Endodermal cell (in vitro differentiated cells): ENCODE measurements at regions not wholly inside any gene's neighbourhood (a gene's known extent, or its start where the extent isn't known, plus 50 kb on each side); places are given as distances from the start of the nearest gene placed in this dataset.

Experiments
- DNase-seq: peaks from one replicate; pipeline ENCODE4 v3.0.0-alpha.2; 2017
- H3K27ac ChIP-seq: 2 replicates; pipeline ENCODE4 v1.5.1; 2013; ENCODE audit warnings: mild to moderate bottlenecking, low read depth, low read length, moderate library complexity
- H3K27me3 ChIP-seq: 2 replicates; pipeline ENCODE4 v1.6.1; 2013; ENCODE audit warnings: mild to moderate bottlenecking, low read length, moderate library complexity; ENCODE audit not compliant: insufficient read depth, control insufficient read depth, poor library complexity, severe bottlenecking
- H3K36me3 ChIP-seq: 2 replicates; pipeline ENCODE4 v1.7.0; 2013; ENCODE audit warnings: mild to moderate bottlenecking, low read length, moderate library complexity; ENCODE audit not compliant: control insufficient read depth, insufficient read depth
- H3K4me1 ChIP-seq: one replicate; pipeline ENCODE4 v1.7.0; 2013; ENCODE audit warnings: low read length; ENCODE audit not compliant: control insufficient read depth, insufficient read depth
- H3K4me3 ChIP-seq: 2 replicates; pipeline ENCODE4 v1.5.1; 2013; ENCODE audit warnings: mild to moderate bottlenecking, low read length, moderate library complexity
- H3K9ac ChIP-seq: 2 replicates; pipeline ENCODE4 v1.6.1; 2013; ENCODE audit warnings: mild to moderate bottlenecking, low read length, moderate library complexity; ENCODE audit not compliant: poor library complexity, severe bottlenecking; ENCODE audit errors: extremely low read depth
- H3K9me3 ChIP-seq: 2 replicates; pipeline ENCODE4 v1.6.1; 2013; ENCODE audit warnings: mild to moderate bottlenecking, low read length, moderate library complexity; ENCODE audit not compliant: control insufficient read depth
- H3K27ac Mint-ChIP-seq: 2 replicates; pipeline ENCODE4 v1.8.0; 2020; ENCODE audit warnings: mixed read lengths
- H3K27me3 Mint-ChIP-seq: 2 replicates; pipeline ENCODE4 v1.8.0; 2021; ENCODE audit warnings: mild to moderate bottlenecking, mixed read lengths; ENCODE audit not compliant: insufficient read depth
- H3K36me3 Mint-ChIP-seq: 2 replicates; pipeline ENCODE4 v1.8.0; 2020; ENCODE audit warnings: low read depth, mixed read lengths
- H3K4me1 Mint-ChIP-seq: 2 replicates; pipeline ENCODE4 v1.8.0; 2020; ENCODE audit warnings: mixed read lengths
- H3K4me3 Mint-ChIP-seq: 2 replicates; pipeline ENCODE4 v1.8.0; 2020; ENCODE audit warnings: mild to moderate bottlenecking, moderate library complexity, mixed read lengths
- H3K9me3 Mint-ChIP-seq: 2 replicates; pipeline ENCODE4 v1.8.0; 2020; ENCODE audit warnings: mild to moderate bottlenecking, mixed read lengths
- CTCF ChIP-seq: fragments of 200-600 bp; sonication (generic); conservative IDR thresholded peaks from 2 replicates; pipeline ENCODE4 v1.5.0; 2021; ENCODE audit warnings: antibody characterized with exemption, mild to moderate bottlenecking
- WGBS, 2 experiments: methylation state at CpG; one replicate each; pipeline versions ENCODE4 v1.1.5 to v1.1.7; 2013; ENCODE audit warnings: missing lambda C conversion rate in 2 of 2, mixed read lengths in 1 of 2; ENCODE audit not compliant: insufficient coverage in 1 of 2, insufficient read length in 1 of 2; 5-methylcytosine and 5-hydroxymethylcytosine counted together

- no peak for TF ChIP-seq CTCF
- no peak overlapping the region for H3K4me3 ChIP-seq
- Mint-ChIP-seq H3K4me1 (no peaks in the 10 kb centered on the region), H3K27me3 (no peaks in the 10 kb centered on the region), H3K4me3 (no peak overlapping the region), H3K27ac (no peak overlapping the region), H3K9me3 (peaks cover 100% of the 10 kb centered on the region), H3K36me3 (no peaks in the 10 kb centered on the region)
- H3K9me3 ChIP-seq: peaks cover 79% of the 10 kb centered on the region
- H3K27me3 ChIP-seq: no peaks in the 10 kb centered on the region
- no peaks in the 10 kb centered on the region for H3K36me3 ChIP-seq
- no peaks in the 10 kb centered on the region for H3K4me1 ChIP-seq
- DNase-seq: no peak
- 60 to 83% methylated on average over 1 to 5 of the region's 5 CpGs for WGBS, 2 experiments
- H3K27ac ChIP-seq: no peak overlapping the region
- H3K9ac ChIP-seq: no peak overlapping the region
Observed at GRCh38 chr7:153522261-153522660, 529.9 kb upstream of the DPP6 start.

GRCh38 chr7:153523320-153524015 is 528.7 kb upstream of the DPP6 start:
- peaks cover 79% of the 10 kb centered on the region for H3K9me3 ChIP-seq
- no peak overlapping the region for H3K9ac ChIP-seq
- H3K4me1 ChIP-seq: no peaks in the 10 kb centered on the region
- TF ChIP-seq CTCF: no peak
- no peaks in the 10 kb centered on the region for H3K36me3 ChIP-seq
- no peak for DNase-seq
- H3K4me3 ChIP-seq: no peak overlapping the region
- Mint-ChIP-seq H3K27me3 (no peaks in the 10 kb centered on the region), H3K4me1 (no peaks in the 10 kb centered on the region), H3K9me3 (peaks cover 100% of the 10 kb centered on the region), H3K27ac (no peak overlapping the region), H3K4me3 (no peak overlapping the region), H3K36me3 (no peaks in the 10 kb centered on the region)
- 74 to 79% methylated on average over 15 to 16 of the region's 16 CpGs for WGBS, 2 experiments
- no peaks in the 10 kb centered on the region for H3K27me3 ChIP-seq
- no peak overlapping the region for H3K27ac ChIP-seq

- TF ChIP-seq CTCF: no peak
- peaks cover 100% of the 10 kb centered on the region for H3K9me3 Mint-ChIP-seq
Observed at GRCh38 chr7:153524070-153524601, 528.1 kb upstream of the DPP6 start.

More at GRCh38 chr7:153524070-153524601, 528.1 kb upstream of the DPP6 start:
- H3K27ac Mint-ChIP-seq: no peak overlapping the region
- no peaks in the 10 kb centered on the region for H3K36me3 ChIP-seq
- no peak overlapping the region for H3K4me3 Mint-ChIP-seq
- 62% methylated on average over 3 to 9 of the region's 9 CpGs for WGBS, 2 experiments
- H3K9me3 ChIP-seq: peaks cover 79% of the 10 kb centered on the region
- H3K4me3 ChIP-seq: no peak overlapping the region
- H3K4me1 Mint-ChIP-seq: no peaks in the 10 kb centered on the region
- no peaks in the 10 kb centered on the region for H3K4me1 ChIP-seq
- no peaks in the 10 kb centered on the region for H3K36me3 Mint-ChIP-seq
- H3K27me3 ChIP-seq: no peaks in the 10 kb centered on the region
- H3K9ac ChIP-seq: no peak overlapping the region
- no peaks in the 10 kb centered on the region for H3K27me3 Mint-ChIP-seq
- H3K27ac ChIP-seq: no peak overlapping the region
- DNase-seq: peak; percentile 65
